ENCODE measurements at regions not wholly inside any gene's neighbourhood (a gene's known extent, or its start where the extent isn't known, plus 50 kb on each side); places are given as distances from the start of the nearest gene placed in this dataset.
"Not testable (repeated sequence)": the region's sequence is repeated elsewhere in the genome, so short reads cannot be mapped to it uniquely, and the experiment has no call there.

- DNase-seq (ENCODE audit: low read depth in 1 of 2, low spot score in 1 of 2) = no peak
Measured at GRCh38 chr4:1531683-1532548, 125.7 kb upstream of the NKX1-1 start.

- no peak for DNase-seq (ENCODE audit: low read depth in 1 of 2, low spot score in 1 of 2)
Measured at GRCh38 chr4:1530356-1530755, 124.1 kb upstream of the NKX1-1 start.

- no peak for DNase-seq (ENCODE audit: low read depth in 1 of 2, low spot score in 1 of 2)
Measured at GRCh38 chr4:1524761-1525160, 118.5 kb upstream of the NKX1-1 start.

- no peak for DNase-seq (ENCODE audit: low read depth in 1 of 2, low spot score in 1 of 2)
Measured at GRCh38 chr4:1523907-1524636, 117.8 kb upstream of the NKX1-1 start.

- no peak for DNase-seq (ENCODE audit: low read depth in 1 of 2, low spot score in 1 of 2)
Measured at GRCh38 chr4:1523506-1523905, 117.3 kb upstream of the NKX1-1 start.

- no peak for DNase-seq (ENCODE audit: low read depth in 1 of 2, low spot score in 1 of 2)
Measured at GRCh38 chr4:1523033-1523432, 116.8 kb upstream of the NKX1-1 start.

- no peak for DNase-seq (ENCODE audit: low read depth in 1 of 2, low spot score in 1 of 2)
Measured at GRCh38 chr4:1522606-1523005, 116.4 kb upstream of the NKX1-1 start.

- no peak for DNase-seq (ENCODE audit: low read depth in 1 of 2, low spot score in 1 of 2)
Measured at GRCh38 chr4:1521821-1522361, 115.6 kb upstream of the NKX1-1 start.

- DNase-seq (ENCODE audit: low read depth in 1 of 2, low spot score in 1 of 2) = not testable (repeated sequence)
Measured at GRCh38 chr4:1520795-1521576, 114.7 kb upstream of the NKX1-1 start.

- DNase-seq (ENCODE audit: low read depth in 1 of 2, low spot score in 1 of 2) = no peak
Measured at GRCh38 chr4:1519787-1520661, 113.8 kb upstream of the NKX1-1 start.

- DNase-seq (ENCODE audit: low read depth in 1 of 2, low spot score in 1 of 2) = no peak
Measured at GRCh38 chr4:1518997-1519700, 112.9 kb upstream of the NKX1-1 start.

- DNase-seq (ENCODE audit: low read depth in 1 of 2, low spot score in 1 of 2) = no peak
Measured at GRCh38 chr4:1517592-1518411, 111.6 kb upstream of the NKX1-1 start.

- DNase-seq (ENCODE audit: low read depth in 1 of 2, low spot score in 1 of 2) = no peak
Measured at GRCh38 chr4:1516881-1517480, 110.7 kb upstream of the NKX1-1 start.

GRCh38 chr4:1516261-1516660 is 110.0 kb upstream of the NKX1-1 start:
- DNase-seq (ENCODE audit: low read depth in 1 of 2, low spot score in 1 of 2) = no peak

- no peak for DNase-seq (ENCODE audit: low read depth in 1 of 2, low spot score in 1 of 2)
Measured at GRCh38 chr4:1515763-1516162, 109.5 kb upstream of the NKX1-1 start.

- no peak for DNase-seq (ENCODE audit: low read depth in 1 of 2, low spot score in 1 of 2)
Measured at GRCh38 chr4:1515156-1515555, 108.9 kb upstream of the NKX1-1 start.

- DNase-seq (ENCODE audit: low read depth in 1 of 2, low spot score in 1 of 2) = no peak
Measured at GRCh38 chr4:1514612-1515011, 108.4 kb upstream of the NKX1-1 start.

- no peak for DNase-seq (ENCODE audit: low read depth in 1 of 2, low spot score in 1 of 2)
Measured at GRCh38 chr4:1513936-1514483, 107.8 kb upstream of the NKX1-1 start.

All from stimulated activated CD4-positive, alpha-beta T cell treated with anti-CD3 and anti-CD28 coated beads, Interleukin-15, amount 100 ng/mL, for 1 hour (primary cell).